Kidney epithelial cell (primary cell): ENCODE measurements at regions not wholly inside any gene's neighbourhood (a gene's known extent, or its start where the extent isn't known, plus 50 kb on each side); places are given as distances from the start of the nearest gene placed in this dataset.

Experiments
- DNase-seq: peaks from one replicate; pipeline ENCODE4 v3.0.0-alpha.2; 2010; ENCODE audit warnings: low read depth
- H3K27me3 ChIP-seq: 2 replicates; pipeline ENCODE4 v1.6.0; 2011; ENCODE audit warnings: low read length; ENCODE audit not compliant: control insufficient read depth, insufficient read depth
- H3K36me3 ChIP-seq: 2 replicates; pipeline ENCODE4 v1.5.1; 2011; ENCODE audit warnings: low read length; ENCODE audit not compliant: control insufficient read depth, insufficient read depth
- H3K4me3 ChIP-seq: 2 replicates; pipeline ENCODE4 v1.5.1; 2011; ENCODE audit warnings: low read depth, mild to moderate bottlenecking, control low read depth, low read length
- TF ChIP-seq, protein P1 (sequence below): IDR thresholded peaks from 2 replicates; pipeline ENCODE4 v1.5.1; 2011; ENCODE audit warnings: mild to moderate bottlenecking, moderate library complexity, low read length, control low read depth, inconsistent platforms; ENCODE audit not compliant: insufficient read depth, poor library complexity, severe bottlenecking

DNA sequence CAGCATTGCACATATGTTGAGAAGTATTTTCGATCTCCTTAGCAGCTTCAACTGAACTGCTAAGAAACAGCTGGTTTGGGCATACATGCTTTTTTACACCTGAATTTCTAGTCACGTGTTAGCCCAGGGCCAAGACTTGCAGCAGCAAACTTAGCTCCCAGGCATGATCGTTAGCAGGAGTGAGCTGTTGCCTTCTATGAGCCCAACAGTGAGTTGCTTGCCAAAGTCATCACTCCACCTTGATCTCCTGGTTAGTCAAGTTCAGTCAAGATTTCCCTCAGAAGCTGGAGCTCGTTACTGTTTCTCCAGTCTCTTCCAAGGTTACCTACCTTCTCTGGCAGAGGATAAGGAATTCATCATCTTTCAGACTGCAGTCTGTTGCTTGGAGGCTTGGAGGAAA is 100.4 kb upstream of the SEMA6D start:
- TF ChIP-seq, protein P1, sequence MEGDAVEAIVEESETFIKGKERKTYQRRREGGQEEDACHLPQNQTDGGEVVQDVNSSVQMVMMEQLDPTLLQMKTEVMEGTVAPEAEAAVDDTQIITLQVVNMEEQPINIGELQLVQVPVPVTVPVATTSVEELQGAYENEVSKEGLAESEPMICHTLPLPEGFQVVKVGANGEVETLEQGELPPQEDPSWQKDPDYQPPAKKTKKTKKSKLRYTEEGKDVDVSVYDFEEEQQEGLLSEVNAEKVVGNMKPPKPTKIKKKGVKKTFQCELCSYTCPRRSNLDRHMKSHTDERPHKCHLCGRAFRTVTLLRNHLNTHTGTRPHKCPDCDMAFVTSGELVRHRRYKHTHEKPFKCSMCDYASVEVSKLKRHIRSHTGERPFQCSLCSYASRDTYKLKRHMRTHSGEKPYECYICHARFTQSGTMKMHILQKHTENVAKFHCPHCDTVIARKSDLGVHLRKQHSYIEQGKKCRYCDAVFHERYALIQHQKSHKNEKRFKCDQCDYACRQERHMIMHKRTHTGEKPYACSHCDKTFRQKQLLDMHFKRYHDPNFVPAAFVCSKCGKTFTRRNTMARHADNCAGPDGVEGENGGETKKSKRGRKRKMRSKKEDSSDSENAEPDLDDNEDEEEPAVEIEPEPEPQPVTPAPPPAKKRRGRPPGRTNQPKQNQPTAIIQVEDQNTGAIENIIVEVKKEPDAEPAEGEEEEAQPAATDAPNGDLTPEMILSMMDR = no peak
- DNase-seq = no peak
- Histone ChIP-seq H3K4me3 (no peak overlapping the region), H3K27me3 (no peaks in the 10 kb centered on the region), H3K36me3 (no peaks in the 10 kb centered on the region)

DNA sequence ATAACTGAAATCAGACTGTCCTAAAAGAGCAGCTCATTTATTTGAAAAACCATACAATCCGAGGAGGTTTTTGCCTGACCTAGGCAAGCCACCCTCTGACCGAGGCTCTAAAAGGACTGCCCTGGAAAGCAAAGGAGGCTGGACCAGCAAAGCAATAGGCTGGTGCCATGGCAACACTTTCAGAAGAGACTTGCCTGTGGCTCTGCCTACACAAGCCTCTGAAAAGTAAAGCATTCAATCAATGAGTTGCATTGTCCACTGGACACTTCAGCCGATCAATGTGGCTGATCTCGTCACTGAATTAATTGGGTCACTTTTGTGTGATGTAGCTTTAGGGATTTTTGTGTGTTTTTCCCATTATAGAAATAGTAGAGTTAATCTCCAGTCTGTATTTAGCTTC is 99.1 kb upstream of the SEMA6D start:
- Histone ChIP-seq H3K36me3 (no peaks in the 10 kb centered on the region), H3K4me3 (no peak overlapping the region), H3K27me3 (no peaks in the 10 kb centered on the region)
- no peak for DNase-seq
- TF ChIP-seq, protein P1 = no peak

DNA sequence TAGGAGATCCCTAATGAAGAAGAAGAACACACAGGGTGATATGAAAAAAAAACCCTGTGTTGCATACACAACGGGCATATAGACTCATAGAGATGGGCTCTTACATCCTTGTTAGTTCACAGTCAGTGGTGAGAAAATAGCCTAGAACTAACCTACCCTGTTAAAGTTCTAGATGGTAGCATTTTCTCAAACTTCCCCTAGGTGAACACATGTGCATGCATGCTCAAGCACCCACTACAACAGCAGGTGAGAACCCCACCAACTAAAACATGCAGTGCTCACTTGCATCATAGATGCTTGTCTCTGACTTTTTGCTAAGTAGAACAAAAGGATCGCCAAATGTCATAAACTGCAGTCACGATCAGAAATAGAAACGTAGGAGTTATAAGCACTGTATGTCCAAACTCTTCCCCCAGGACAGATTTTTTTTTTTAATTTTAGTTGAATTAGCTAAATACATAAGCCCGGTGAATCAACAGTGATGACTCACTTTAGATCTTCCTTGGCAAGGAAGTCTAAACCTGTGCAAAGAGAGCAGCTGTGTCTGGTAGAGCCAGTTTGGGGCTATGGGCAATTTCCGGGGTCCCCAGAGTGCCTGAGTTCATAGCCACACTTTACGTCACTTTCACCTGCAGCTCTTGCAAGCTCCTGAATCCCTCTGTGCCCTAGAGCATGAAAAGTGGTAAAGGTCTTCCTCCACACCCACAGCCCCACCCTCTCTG is 96.2 kb upstream of the SEMA6D start:
- Histone ChIP-seq H3K4me3 (no peak overlapping the region), H3K36me3 (no peaks in the 10 kb centered on the region), H3K27me3 (no peaks in the 10 kb centered on the region)
- DNase-seq = no peak
- TF ChIP-seq, protein P1 = no peak

DNA sequence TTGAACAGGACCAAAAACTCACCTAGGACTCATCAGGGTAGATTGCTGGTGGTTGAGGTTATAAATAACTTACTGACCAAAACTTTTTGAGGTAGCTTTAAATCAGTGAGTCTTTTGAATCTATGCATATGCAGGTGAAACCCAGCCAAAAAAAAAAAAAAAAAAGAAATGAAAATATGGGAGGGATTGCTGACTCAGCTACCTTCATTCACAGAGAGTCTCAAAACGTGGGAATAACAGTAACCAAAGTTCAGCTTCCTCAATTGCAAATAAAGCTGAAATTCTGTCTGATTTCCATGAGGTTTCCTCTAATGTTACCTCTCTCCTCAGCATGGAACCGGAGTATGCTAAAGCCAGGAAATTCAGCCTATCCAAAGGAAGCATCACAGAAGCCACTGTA is 95.2 kb upstream of the SEMA6D start:
- no peak for DNase-seq
- no peak overlapping the region for H3K4me3 ChIP-seq
- TF ChIP-seq, protein P1 = no peak
- no peaks in the 10 kb centered on the region for H3K36me3 ChIP-seq
- no peaks in the 10 kb centered on the region for H3K27me3 ChIP-seq

DNA sequence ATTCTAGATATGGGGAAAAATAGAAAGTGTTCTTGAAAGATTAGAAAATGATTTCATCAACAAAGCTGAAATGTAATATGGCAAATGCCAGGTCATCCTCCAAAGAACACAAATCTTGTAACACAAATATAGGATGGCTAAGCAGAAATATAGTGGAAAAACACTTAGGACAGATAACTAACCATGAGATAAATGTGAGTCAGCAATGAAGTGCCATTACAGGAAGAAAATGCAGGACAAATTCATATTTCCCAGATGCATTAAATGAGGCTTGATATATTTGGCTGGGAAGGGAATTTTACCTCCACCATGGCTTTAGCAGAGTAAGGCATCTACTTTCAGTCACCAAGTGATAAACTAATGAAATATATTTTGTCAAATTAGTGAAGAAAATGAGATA is 92.8 kb upstream of the SEMA6D start:
- no peak for DNase-seq
- Histone ChIP-seq H3K4me3 (no peak overlapping the region), H3K36me3 (no peaks in the 10 kb centered on the region), H3K27me3 (no peaks in the 10 kb centered on the region)
- TF ChIP-seq, protein P1 = no peak

DNA sequence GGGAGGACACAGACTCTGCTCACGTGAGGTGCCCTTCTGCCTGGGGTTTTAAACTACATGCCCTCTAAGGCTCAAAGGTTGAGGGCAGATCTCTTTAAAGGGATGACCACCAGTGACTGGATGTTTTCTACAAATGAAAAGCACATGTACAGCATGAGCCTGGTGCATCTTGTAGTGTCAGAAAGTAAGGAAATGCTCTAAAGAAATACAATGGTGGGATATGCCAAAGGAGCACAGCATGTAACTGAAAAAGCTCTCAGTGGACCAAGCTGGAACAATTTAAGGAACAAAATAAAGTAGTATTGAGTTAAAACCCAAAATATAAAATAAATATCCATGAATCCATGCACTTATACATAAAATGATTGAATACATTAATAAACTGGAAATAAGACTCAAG is 78.3 kb upstream of the SEMA6D start:
- Histone ChIP-seq H3K4me3 (no peak overlapping the region), H3K27me3 (no peaks in the 10 kb centered on the region), H3K36me3 (no peaks in the 10 kb centered on the region)
- TF ChIP-seq, protein P1 = no peak
- no peak for DNase-seq
